ENCODE measurements at regions not wholly inside any gene's neighbourhood (a gene's known extent, or its start where the extent isn't known, plus 50 kb on each side); places are given as distances from the start of the nearest gene placed in this dataset.

DNA sequence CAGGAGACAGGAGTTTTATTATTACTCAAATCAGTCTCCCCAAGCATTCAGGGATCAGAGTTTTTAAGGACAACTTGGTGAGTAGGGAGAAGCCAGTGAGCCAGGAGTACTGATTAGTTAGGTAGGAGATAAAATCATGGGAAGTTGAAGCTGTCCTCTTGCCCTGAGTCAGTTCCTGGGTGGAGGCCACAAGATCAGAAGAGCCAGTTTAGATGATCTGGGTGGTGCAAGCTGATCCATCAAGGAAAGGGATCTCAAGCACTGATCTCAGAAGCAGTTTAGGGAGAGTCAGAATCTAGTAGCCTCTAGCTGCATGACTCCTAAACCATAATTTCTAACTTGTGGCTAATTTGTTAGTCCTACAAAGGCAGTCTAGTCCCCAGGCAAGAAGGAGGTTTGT lies 706.5 kb upstream of the MAP3K7 start:
- DNase-seq (ENCODE audit: low spot score) = no peak

DNA sequence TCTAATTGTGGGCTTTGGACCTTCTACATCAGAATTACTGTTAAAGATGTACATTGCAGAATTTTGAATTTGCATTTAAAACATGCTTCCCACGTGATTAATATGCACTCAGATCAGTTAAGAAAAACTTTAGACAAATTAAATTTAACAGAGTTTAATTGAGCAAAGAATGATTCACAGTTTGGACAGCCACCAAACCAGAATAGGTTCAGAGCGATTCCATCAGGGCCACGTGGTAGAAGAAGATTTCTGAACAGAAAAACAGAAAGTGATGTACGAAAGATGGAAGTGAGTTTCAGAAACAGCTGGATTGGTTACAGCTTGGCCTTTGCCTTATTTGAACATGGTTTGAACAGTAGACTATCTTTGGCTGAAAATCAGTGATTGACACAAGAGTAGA lies 704.2 kb upstream of the MAP3K7 start:
- DNase-seq (ENCODE audit: low spot score) = no peak

DNA sequence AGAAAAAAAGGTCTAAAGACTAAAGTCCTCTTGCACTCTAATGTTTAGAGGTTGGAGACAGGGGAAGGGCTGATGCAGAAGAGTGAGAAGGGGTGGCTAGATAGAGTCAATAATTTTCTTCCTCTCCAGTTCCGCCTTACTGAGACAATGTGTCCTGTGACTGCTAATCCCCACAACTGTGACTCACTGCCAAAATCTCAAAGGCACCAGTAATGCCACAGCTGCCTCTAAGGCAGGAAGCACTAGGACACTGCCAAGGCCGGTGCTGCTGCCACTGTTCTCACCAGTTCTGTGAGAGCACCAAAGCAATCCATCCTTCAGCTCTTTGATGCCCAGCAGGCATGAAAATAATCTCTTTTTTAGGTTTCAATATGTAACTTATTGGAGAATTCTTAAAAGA lies 701.9 kb upstream of the MAP3K7 start:
- DNase-seq (ENCODE audit: low spot score) = no peak

GRCh38 chr6:91281901-91282300 lies 695.0 kb upstream of the MAP3K7 start:
- no peak for DNase-seq (ENCODE audit: low spot score)

GRCh38 chr6:91280494-91280830 lies 693.6 kb upstream of the MAP3K7 start:
- no peak for DNase-seq (ENCODE audit: low spot score)

- DNase-seq (ENCODE audit: low spot score) = no peak
Observed at GRCh38 chr6:91279740-91280493, 693.0 kb upstream of the MAP3K7 start.

GRCh38 chr6:91278416-91278815 lies 691.5 kb upstream of the MAP3K7 start:
- DNase-seq (ENCODE audit: low spot score) = no peak

- DNase-seq (ENCODE audit: low spot score) = no peak
Observed at GRCh38 chr6:91276315-91276714, 689.4 kb upstream of the MAP3K7 start.

DNA sequence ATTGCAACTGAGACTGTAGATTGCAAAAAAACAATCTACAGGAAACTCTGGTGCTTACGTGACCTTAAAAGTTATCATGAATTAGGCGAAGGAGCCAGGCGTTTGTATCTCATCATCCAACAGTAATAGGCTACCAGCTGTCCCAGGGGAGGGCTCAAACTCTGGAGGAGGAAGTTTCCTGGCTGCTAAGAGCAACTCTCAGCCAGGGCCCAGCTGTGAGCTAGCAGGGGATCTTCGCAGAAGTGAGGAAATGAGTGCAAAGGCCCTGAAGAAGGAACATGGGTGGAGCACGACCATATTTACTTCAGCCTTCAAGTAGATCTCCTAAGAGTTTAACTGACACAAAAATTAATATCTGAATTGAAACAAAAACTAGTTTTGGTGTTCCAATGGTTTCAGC lies 686.9 kb upstream of the MAP3K7 start:
- no peak for DNase-seq (ENCODE audit: low spot score)

DNA sequence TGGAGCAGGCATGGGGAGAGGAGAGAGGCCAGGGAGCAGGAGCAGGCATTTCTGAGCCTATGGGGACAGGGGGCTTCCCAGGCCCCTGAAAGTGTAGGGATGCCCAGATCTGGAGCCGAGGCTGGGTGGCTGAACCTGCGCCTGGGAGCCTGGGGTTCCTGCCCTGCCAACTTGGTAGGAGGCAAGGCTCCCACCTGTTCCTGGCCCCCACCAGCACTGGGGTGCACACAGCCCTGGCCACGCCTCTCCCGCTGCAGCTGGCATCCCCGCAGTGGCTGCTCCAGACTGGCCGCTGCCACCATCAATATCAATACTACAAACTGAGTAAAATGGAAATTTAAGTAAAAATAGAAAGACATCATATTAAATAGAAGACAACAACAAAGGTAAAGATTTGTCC lies 684.9 kb upstream of the MAP3K7 start:
- no peak for DNase-seq (ENCODE audit: low spot score)

DNA sequence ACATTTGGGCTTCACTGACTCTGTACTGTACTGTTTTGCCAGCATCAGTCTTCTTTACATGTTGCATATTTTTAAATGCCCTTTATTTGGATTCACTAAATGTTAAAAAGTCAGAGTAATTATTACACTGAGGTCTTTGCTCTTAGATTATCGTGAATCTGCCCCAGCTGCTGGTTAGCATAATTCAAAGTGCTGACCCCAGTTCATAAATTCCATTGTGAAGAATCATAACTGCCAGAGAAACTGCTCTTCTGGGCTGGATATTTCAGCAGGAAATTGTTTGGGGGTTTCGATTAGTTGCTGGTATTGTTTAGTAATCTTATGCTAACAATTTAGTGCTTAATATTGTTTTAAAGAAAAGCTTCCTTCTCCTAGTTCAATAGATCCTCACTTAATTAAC lies 682.1 kb upstream of the MAP3K7 start:
- no peak for DNase-seq (ENCODE audit: low spot score)

- no peak for DNase-seq (ENCODE audit: low spot score)
Observed at GRCh38 chr6:91267246-91267645, 680.4 kb upstream of the MAP3K7 start.

- DNase-seq (ENCODE audit: low spot score) = no peak
Observed at GRCh38 chr6:91266156-91266555, 679.3 kb upstream of the MAP3K7 start.

- DNase-seq (ENCODE audit: low spot score) = no peak
Observed at GRCh38 chr6:91243436-91243835, 656.6 kb upstream of the MAP3K7 start.

- no peak for DNase-seq (ENCODE audit: low spot score)
Observed at GRCh38 chr6:91242614-91242949, 655.7 kb upstream of the MAP3K7 start.

DNA sequence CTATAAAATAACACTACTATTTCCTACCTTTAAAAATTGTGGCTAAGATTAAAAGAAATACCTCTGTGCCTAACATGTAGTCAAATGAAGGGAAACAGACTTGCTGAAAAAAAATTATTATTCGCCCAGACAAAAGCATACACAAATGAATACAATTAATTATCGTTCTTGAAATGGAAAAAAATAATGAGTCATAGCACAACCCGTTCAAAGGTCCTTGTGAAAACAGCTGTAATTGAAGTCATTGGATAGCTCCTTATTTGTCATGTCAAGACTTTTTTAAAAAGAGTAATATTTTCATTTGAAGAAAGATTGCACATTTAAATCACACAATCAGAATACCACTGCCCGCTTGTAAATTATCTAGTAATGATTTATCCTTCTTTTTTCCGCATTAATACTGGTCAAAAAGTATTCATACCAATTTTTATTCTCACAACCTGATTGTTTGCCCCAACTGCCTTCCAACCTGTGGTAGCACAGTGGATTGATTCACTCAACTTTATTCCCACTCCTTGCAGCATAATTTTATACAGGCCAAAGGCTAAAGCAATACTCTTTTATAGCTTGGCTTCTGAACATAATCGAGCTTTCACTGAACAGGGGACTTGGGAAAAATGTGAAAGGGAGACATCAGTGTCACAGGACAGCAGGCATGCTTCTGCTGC lies 655.2 kb upstream of the MAP3K7 start:
- DNase-seq (ENCODE audit: low spot score) = no peak

DNA sequence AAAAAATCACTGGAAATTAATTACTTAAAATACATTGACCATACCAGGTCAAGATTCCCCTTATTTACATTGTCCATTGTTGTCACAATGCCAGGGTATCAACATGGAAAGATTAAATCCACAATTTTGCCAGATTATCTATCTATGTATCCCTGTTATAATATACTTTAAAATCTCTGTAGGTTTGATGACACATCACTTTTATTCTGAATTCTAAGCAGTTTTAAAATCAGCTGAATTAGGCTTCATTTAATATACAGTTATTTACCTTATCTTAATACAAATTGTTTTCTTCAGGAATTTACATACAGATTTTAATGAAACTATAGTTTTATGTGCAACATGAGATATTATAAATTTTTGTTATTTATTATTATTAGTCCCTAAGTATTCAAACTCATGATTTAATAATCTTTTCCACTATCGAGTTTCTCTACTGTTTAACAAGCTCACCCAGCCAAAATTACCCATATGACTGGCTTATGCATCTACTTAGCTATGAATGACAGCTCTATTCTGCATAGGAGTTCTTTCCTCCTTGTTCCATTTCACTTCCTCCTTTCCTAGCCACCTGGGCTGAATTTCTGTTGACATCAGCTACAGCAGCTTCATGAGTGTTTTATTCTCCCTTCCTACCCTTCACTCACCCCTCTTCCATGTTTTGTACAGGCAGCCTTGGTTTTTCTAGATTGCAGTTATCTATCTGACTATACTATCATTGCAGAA lies 654.2 kb upstream of the MAP3K7 start:
- no peak for DNase-seq (ENCODE audit: low spot score)

DNA sequence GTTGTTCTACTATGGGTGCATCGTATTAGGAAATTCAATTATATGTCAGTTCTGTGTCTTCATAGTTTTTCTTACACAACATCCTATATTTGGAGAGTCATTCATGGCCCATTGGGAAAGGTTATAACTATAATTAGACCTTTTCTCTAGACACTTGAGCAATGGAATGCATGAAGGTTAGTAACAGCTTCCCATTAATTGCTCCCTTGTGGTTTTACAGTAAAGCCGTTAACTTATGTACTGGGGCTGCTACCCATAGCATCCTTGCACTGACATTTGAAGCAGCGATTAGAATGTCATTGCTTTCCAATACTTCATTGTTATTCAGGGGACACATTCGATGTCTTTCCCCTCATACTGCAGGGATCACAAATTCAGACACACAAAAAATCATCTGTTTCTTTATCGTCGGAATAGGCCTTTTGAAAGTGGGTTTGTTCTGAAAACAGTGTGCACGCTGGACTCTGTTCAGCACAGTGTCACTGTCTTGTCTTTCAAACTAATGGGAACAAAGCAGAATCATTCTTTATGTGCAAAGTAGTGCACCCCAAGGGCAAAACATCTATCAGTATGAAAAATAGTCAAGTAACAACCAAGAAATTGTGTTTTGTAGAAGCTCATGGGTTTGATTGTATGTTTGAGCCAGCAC lies 634.3 kb upstream of the MAP3K7 start:
- no peak for DNase-seq (ENCODE audit: low spot score)

DNA sequence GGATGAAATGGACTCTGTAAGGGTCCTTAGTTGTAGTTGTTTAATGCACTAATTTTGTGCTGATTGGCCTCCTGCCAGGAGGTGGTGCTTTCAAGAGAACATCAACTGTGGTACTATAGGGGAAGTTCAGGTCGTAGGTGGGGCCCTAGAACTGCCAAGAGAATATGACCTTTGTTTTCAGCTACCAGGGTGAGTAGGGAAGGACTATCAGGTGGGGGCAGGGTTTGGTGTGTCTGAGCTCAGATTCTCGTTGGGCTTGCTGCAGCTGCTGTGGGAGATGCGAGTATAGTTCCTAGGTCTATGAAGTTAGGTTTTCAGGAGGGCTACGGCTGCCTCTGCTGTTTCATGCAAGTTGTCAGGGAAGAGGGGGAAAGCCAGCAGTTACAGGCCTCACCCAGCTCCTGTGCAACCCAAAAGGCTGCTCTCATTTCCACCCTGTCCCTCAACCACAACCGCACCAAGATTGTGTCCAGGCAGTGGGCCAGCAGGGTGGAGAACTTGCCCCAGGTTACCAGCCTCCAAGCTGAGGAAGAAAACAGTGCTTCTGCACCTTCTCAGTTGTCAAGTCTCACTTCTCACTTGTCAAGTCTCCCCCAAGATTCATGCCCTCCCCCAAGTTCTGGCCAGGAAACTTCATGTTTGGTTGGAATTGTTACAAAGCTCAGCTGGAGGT lies 626.5 kb upstream of the MAP3K7 start:
- DNase-seq (ENCODE audit: low spot score) = no peak

- no peak for DNase-seq (ENCODE audit: low spot score)
Observed at GRCh38 chr6:91198588-91199255, 611.9 kb upstream of the MAP3K7 start.

DNA sequence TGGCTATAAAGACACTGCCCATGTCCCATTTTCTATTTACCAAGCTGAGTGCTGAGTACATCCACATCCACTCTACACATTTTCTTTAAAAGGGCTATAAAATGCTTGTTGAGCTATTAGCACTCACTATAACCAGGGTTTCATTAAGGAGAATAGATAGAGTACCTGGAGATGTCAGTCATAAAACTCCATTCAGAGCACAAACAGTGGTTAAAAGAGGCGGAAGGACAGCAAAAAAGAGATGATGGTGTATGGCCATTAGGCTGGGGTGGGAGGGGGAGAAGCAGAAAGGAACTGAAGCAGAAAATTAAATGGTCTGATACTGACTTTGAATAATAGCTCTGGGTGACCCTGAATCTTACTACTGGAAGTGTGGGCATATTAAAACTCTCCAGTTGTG lies 609.9 kb upstream of the MAP3K7 start:
- DNase-seq (ENCODE audit: low spot score) = no peak

- no peak for DNase-seq (ENCODE audit: low spot score)
Observed at GRCh38 chr6:91193446-91193845, 606.6 kb upstream of the MAP3K7 start.
